NT2/D1 (cell line): ENCODE measurements at regions not wholly inside any gene's neighbourhood (a gene's known extent, or its start where the extent isn't known, plus 50 kb on each side); places are given as distances from the start of the nearest gene placed in this dataset.

ENCODE experiments used
- SUZ12 ChIP-seq: IDR thresholded peaks from 2 replicates; pipeline ENCODE4 v1.6.1; 2011; ENCODE audit not compliant: insufficient read length, insufficient read depth; ENCODE audit errors: extremely low read depth
- YY1 ChIP-seq: IDR thresholded peaks from 2 replicates; pipeline ENCODE4 v1.6.1; 2011; ENCODE audit not compliant: insufficient read length, insufficient read depth
- ZNF274 ChIP-seq: IDR thresholded peaks from 2 replicates; pipeline ENCODE4 v1.6.1; 2011; ENCODE audit warnings: mild to moderate bottlenecking, low read depth, low read length

DNA sequence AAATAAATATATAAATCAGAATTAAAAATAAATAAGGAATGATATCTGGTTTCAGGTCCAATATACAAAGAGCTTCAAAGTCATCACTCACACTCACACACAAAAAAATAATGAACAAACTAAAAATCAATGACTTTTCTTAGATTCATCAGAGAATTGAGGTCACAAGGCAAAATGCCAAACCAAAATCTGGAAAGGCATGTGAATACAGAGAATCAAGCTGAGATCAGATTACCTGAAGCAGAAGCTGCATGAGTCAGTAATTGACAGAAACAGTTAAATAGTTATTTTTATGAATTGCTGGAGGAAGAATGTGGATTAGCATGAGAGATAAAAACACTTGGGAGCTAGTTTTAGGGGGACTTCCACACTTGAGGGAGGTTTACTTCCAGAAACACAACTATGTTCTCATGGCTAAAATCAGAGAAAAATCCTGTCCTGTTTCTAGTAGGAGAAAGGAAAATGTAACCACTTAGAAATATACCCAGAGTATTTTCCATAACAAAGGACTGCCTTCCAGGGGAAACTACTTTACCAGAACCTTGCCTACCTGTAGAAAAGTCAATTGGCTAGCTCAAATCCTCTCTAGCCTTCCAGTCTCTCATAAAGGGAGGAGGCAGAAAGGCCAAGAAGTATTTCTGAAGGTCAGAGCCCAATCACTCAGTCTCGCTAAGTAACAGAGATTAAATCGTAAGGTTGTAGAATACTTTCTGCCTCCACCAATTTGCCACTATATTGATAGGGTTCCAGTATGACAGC, 536.6 kb upstream of the NR5A2 start:
- TF ChIP-seq SUZ12 (no peak), YY1 (no peak), ZNF274 (no peak)
